GM21576 (cell line): ENCODE measurements at regions not wholly inside any gene's neighbourhood (a gene's known extent, or its start where the extent isn't known, plus 50 kb on each side); places are given as distances from the start of the nearest gene placed in this dataset.

Experiments
- ATAC-seq: cut with Tn5 transposase; IDR thresholded peaks from one replicate; pipeline ENCODE4 v1.9.1; 2021; ENCODE audit warnings: mild to moderate bottlenecking, moderate library complexity; ENCODE audit not compliant: unreplicated experiment

- ATAC-seq, result no peak
These were observed 143.7 kb downstream of the SCP2D1 start for GRCh38 chr20:18957328-18957727.

GRCh38 chr20:18971121-18971520 is 157.5 kb downstream of the SCP2D1 start:
- no peak for ATAC-seq

- ATAC-seq, result no peak
These were observed 158.0 kb downstream of the SCP2D1 start for GRCh38 chr20:18971574-18971973.

- ATAC-seq, result no peak
These were observed 158.8 kb downstream of the SCP2D1 start for GRCh38 chr20:18972251-18972876.

GRCh38 chr20:18973529-18974173 is 160.1 kb downstream of the SCP2D1 start:
- ATAC-seq, result no peak

- ATAC-seq, result no peak
These were observed 161.1 kb downstream of the SCP2D1 start for GRCh38 chr20:18974660-18975059.

- ATAC-seq, result no peak
These were observed 163.9 kb downstream of the SCP2D1 start for GRCh38 chr20:18977441-18977840.

GRCh38 chr20:18978311-18978710 is 164.7 kb downstream of the SCP2D1 start:
- ATAC-seq, result no peak

GRCh38 chr20:18979132-18979531 is 165.5 kb downstream of the SCP2D1 start:
- ATAC-seq, result no peak

- ATAC-seq, result no peak
These were observed 168.5 kb downstream of the SCP2D1 start for GRCh38 chr20:18981962-18982539.

GRCh38 chr20:18983796-18984195 is 170.2 kb downstream of the SCP2D1 start:
- ATAC-seq, result no peak

- ATAC-seq, result no peak
These were observed 170.9 kb downstream of the SCP2D1 start for GRCh38 chr20:18984238-18985200.

- ATAC-seq, result no peak
These were observed 172.0 kb downstream of the SCP2D1 start for GRCh38 chr20:18985551-18985950.

- ATAC-seq, result no peak
These were observed 172.7 kb downstream of the SCP2D1 start for GRCh38 chr20:18986146-18986830.

GRCh38 chr20:18986895-18987580 is 173.5 kb downstream of the SCP2D1 start:
- no peak for ATAC-seq

- no peak for ATAC-seq
These were observed 174.3 kb downstream of the SCP2D1 start for GRCh38 chr20:18987781-18988360.

- ATAC-seq, result no peak
These were observed 175.1 kb downstream of the SCP2D1 start for GRCh38 chr20:18988701-18989100.

- ATAC-seq, result no peak
These were observed 176.3 kb downstream of the SCP2D1 start for GRCh38 chr20:18989736-18990474.

GRCh38 chr20:18991012-18991411 is 177.4 kb downstream of the SCP2D1 start:
- no peak for ATAC-seq
